GM23338 (cell line): ENCODE measurements at regions not wholly inside any gene's neighbourhood (a gene's known extent, or its start where the extent isn't known, plus 50 kb on each side); places are given as distances from the start of the nearest gene placed in this dataset.

Source experiments
- ATAC-seq: fragments of 200-7000 bp; cut with Tn5 transposase; 3 replicates; pipeline ENCODE4 v1.9.1; 2020
- DNase-seq: peaks from one replicate; pipeline ENCODE4 v3.0.0-alpha.2; 2015; ENCODE audit warnings: low spot score
- H2AFZ ChIP-seq: fragments of 200-600 bp; sonication (generic); 2 replicates; pipeline ENCODE4 v1.8.0; 2016; ENCODE audit warnings: antibody characterized with exemption, mild to moderate bottlenecking, moderate library complexity
- H3F3A ChIP-seq: fragments of 200-600 bp; sonication (generic); replicated peaks from 2 replicates; pipeline ENCODE4 v1.8.0; 2017; ENCODE audit warnings: antibody characterized with exemption, mixed run types, low read depth
- H3K27ac ChIP-seq: fragments of 200-600 bp; sonication (generic); 2 replicates; pipeline ENCODE4 v1.6.1; 2016; ENCODE audit warnings: low read depth
- H3K27me3 ChIP-seq: fragments of 200-600 bp; sonication (generic); 2 replicates; pipeline ENCODE4 v1.8.0; 2016; ENCODE audit warnings: mild to moderate bottlenecking, mixed run types, moderate library complexity; ENCODE audit not compliant: insufficient read depth
- H3K36me3 ChIP-seq: fragments of 200-600 bp; sonication (generic); 2 replicates; pipeline ENCODE4 v1.8.0; 2016; ENCODE audit warnings: mild to moderate bottlenecking; ENCODE audit not compliant: insufficient read depth
- H3K4me1 ChIP-seq: fragments of 200-600 bp; sonication (generic); 2 replicates; pipeline ENCODE4 v1.8.0; 2016; ENCODE audit warnings: mild to moderate bottlenecking, moderate library complexity; ENCODE audit not compliant: insufficient read depth
- H3K4me2 ChIP-seq: fragments of 200-600 bp; sonication (generic); 2 replicates; pipeline ENCODE4 v1.7.1; 2017; ENCODE audit warnings: mixed run types
- H3K4me3 ChIP-seq: fragments of 200-600 bp; sonication (generic); 2 replicates; pipeline ENCODE4 v1.6.1; 2016; ENCODE audit warnings: mixed run types
- H3K79me2 ChIP-seq: fragments of 200-600 bp; sonication (generic); replicated peaks from 2 replicates; pipeline ENCODE4 v1.8.0; 2017; ENCODE audit warnings: mild to moderate bottlenecking; ENCODE audit not compliant: insufficient read depth
- H3K9me2 ChIP-seq: fragments of 200-600 bp; sonication (generic); 2 replicates; pipeline ENCODE4 v1.8.0; 2017; ENCODE audit not compliant: insufficient read depth
- H4K20me1 ChIP-seq: fragments of 200-600 bp; sonication (generic); replicated peaks from 2 replicates; pipeline ENCODE4 v1.8.0; 2017; ENCODE audit warnings: mild to moderate bottlenecking; ENCODE audit not compliant: insufficient read depth
- H3K27ac Mint-ChIP-seq: 2 replicates; pipeline ENCODE4 v1.8.0; 2020; ENCODE audit warnings: inconsistent platforms, mild to moderate bottlenecking, moderate library complexity, mixed read lengths
- H3K27me3 Mint-ChIP-seq: 3 replicates; pipeline ENCODE4 v1.8.0; 2022; ENCODE audit warnings: low read depth, mild to moderate bottlenecking, moderate library complexity, mixed read lengths, inconsistent platforms; ENCODE audit not compliant: insufficient read depth, poor library complexity
- H3K36me3 Mint-ChIP-seq: 3 replicates; pipeline ENCODE4 v1.8.0; 2021; ENCODE audit warnings: low read depth, mild to moderate bottlenecking, inconsistent platforms, moderate library complexity, mixed read lengths
- H3K4me1 Mint-ChIP-seq: 3 replicates; pipeline ENCODE4 v1.8.0; 2020; ENCODE audit warnings: mild to moderate bottlenecking, inconsistent platforms, mixed read lengths
- H3K4me3 Mint-ChIP-seq: 3 replicates; pipeline ENCODE4 v1.8.0; 2021; ENCODE audit warnings: moderate library complexity, mild to moderate bottlenecking, inconsistent platforms, mixed read lengths
- H3K9me3 Mint-ChIP-seq: 3 replicates; pipeline ENCODE4 v1.8.0; 2020; ENCODE audit warnings: moderate library complexity, mild to moderate bottlenecking, inconsistent platforms, mixed read lengths
- CREB1 ChIP-seq: fragments of 250-450 bp; sonication (Bioruptor Pico); IDR thresholded peaks from 2 replicates; pipeline ENCODE4 v1.5.0; 2020; ENCODE audit warnings: low read depth, mild to moderate bottlenecking, moderate library complexity
- EZH2 ChIP-seq: fragments of 200-600 bp; sonication (generic); IDR thresholded peaks from one replicate; pipeline ENCODE4 v1.8.0; 2017; ENCODE audit warnings: antibody characterized with exemption, mild to moderate bottlenecking, low read depth; ENCODE audit not compliant: unreplicated experiment
- STAT1 ChIP-seq: IDR thresholded peaks from one replicate; pipeline ENCODE4 v1.6.1; 2016; ENCODE audit warnings: antibody characterized with exemption; ENCODE audit not compliant: unreplicated experiment
- ZNF114 ChIP-seq: fragments of 250-450 bp; sonication (Bioruptor Pico); IDR thresholded peaks from 2 replicates; pipeline ENCODE4 v1.5.0; 2020; ENCODE audit warnings: mild to moderate bottlenecking, moderate library complexity
- TF ChIP-seq, protein P1 (sequence below): fragments of 250-450 bp; sonication (Bioruptor Pico); IDR thresholded peaks from 2 replicates; pipeline ENCODE4 v1.5.0; 2020; ENCODE audit warnings: mild to moderate bottlenecking, moderate library complexity

GRCh38 chr6:164183556-164184123 is 769.1 kb downstream of the QKI start:
- Mint-ChIP-seq H3K36me3 (peaks cover 5% of the 10 kb centered on the region), H3K4me3 (no peak overlapping the region), H3K27ac (no peak overlapping the region), H3K9me3 (peaks cover 9% of the 10 kb centered on the region; the same call in 2 of the 3 replicates), H3K4me1 (peaks cover 6% of the 10 kb centered on the region; the same call in 2 of the 3 replicates), H3K27me3 (no peaks in the 10 kb centered on the region)
- no peaks in the 10 kb centered on the region; the same call in 1 of the 2 replicates for H3K4me1 ChIP-seq
- no peaks in the 10 kb centered on the region for H3F3A ChIP-seq
- H3K27ac ChIP-seq, result no peak overlapping the region
- H3K4me3 ChIP-seq, result no peak overlapping the region
- no peaks in the 10 kb centered on the region for H4K20me1 ChIP-seq
- no peaks in the 10 kb centered on the region for H3K27me3 ChIP-seq
- no peak overlapping the region for H3K4me2 ChIP-seq
- no peaks in the 10 kb centered on the region for H3K79me2 ChIP-seq
- no peak overlapping the region for H2AFZ ChIP-seq
- TF ChIP-seq, protein P1, sequence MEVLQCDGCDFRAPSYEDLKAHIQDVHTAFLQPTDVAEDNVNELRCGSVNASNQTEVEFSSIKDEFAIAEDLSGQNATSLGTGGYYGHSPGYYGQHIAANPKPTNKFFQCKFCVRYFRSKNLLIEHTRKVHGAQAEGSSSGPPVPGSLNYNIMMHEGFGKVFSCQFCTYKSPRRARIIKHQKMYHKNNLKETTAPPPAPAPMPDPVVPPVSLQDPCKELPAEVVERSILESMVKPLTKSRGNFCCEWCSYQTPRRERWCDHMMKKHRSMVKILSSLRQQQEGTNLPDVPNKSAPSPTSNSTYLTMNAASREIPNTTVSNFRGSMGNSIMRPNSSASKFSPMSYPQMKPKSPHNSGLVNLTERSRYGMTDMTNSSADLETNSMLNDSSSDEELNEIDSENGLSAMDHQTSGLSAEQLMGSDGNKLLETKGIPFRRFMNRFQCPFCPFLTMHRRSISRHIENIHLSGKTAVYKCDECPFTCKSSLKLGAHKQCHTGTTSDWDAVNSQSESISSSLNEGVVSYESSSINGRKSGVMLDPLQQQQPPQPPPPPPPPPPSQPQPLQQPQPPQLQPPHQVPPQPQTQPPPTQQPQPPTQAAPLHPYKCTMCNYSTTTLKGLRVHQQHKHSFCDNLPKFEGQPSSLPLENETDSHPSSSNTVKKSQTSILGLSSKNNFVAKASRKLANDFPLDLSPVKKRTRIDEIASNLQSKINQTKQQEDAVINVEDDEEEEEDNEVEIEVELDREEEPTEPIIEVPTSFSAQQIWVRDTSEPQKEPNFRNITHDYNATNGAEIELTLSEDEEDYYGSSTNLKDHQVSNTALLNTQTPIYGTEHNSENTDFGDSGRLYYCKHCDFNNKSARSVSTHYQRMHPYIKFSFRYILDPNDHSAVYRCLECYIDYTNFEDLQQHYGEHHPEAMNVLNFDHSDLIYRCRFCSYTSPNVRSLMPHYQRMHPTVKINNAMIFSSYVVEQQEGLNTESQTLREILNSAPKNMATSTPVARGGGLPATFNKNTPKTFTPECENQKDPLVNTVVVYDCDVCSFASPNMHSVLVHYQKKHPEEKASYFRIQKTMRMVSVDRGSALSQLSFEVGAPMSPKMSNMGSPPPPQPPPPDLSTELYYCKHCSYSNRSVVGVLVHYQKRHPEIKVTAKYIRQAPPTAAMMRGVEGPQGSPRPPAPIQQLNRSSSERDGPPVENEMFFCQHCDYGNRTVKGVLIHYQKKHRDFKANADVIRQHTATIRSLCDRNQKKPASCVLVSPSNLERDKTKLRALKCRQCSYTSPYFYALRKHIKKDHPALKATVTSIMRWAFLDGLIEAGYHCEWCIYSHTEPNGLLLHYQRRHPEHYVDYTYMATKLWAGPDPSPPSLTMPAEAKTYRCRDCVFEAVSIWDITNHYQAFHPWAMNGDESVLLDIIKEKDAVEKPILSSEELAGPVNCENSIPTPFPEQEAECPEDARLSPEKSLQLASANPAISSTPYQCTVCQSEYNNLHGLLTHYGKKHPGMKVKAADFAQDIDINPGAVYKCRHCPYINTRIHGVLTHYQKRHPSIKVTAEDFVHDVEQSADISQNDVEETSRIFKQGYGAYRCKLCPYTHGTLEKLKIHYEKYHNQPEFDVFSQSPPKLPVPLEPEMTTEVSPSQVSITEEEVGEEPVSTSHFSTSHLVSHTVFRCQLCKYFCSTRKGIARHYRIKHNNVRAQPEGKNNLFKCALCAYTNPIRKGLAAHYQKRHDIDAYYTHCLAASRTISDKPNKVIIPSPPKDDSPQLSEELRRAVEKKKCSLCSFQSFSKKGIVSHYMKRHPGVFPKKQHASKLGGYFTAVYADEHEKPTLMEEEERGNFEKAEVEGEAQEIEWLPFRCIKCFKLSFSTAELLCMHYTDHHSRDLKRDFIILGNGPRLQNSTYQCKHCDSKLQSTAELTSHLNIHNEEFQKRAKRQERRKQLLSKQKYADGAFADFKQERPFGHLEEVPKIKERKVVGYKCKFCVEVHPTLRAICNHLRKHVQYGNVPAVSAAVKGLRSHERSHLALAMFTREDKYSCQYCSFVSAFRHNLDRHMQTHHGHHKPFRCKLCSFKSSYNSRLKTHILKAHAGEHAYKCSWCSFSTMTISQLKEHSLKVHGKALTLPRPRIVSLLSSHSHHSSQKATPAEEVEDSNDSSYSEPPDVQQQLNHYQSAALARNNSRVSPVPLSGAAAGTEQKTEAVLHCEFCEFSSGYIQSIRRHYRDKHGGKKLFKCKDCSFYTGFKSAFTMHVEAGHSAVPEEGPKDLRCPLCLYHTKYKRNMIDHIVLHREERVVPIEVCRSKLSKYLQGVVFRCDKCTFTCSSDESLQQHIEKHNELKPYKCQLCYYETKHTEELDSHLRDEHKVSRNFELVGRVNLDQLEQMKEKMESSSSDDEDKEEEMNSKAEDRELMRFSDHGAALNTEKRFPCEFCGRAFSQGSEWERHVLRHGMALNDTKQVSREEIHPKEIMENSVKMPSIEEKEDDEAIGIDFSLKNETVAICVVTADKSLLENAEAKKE, result no peak
- peaks cover 11% of the 10 kb centered on the region for H3K9me2 ChIP-seq
- no peak for DNase-seq
- no peak for ATAC-seq
- H3K36me3 ChIP-seq, result no peaks in the 10 kb centered on the region

GRCh38 chr6:164178679-164179332 is 764.3 kb downstream of the QKI start:
- Histone ChIP-seq H3K9me2 (peaks cover 15% of the 10 kb centered on the region), H3F3A (no peaks in the 10 kb centered on the region), H3K79me2 (no peaks in the 10 kb centered on the region), H2AFZ (no peak overlapping the region), H4K20me1 (no peaks in the 10 kb centered on the region), H3K4me1 (no peaks in the 10 kb centered on the region), H3K4me2 (no peak overlapping the region), H3K27me3 (no peaks in the 10 kb centered on the region), H3K36me3 (no peaks in the 10 kb centered on the region), H3K4me3 (no peak overlapping the region), H3K27ac (no peak overlapping the region)
- Mint-ChIP-seq H3K9me3 (peaks cover 14% of the 10 kb centered on the region; the same call in 2 of the 3 replicates), H3K27me3 (peaks cover 2% of the 10 kb centered on the region), H3K4me3 (no peak overlapping the region), H3K36me3 (peaks cover 9% of the 10 kb centered on the region), H3K4me1 (no peaks in the 10 kb centered on the region), H3K27ac (no peak overlapping the region)
- ATAC-seq, result no peak
- DNase-seq, result no peak
- TF ChIP-seq ZNF114 (CRISPR knock-in tag) (no peak), CREB1 (CRISPR knock-in tag) (no peak), EZH2 (no peak), STAT1 (no peak)
- TF ChIP-seq, protein P1, result no peak
